Ascending aorta (tissue), 2 donors: ENCODE measurements at regions not wholly inside any gene's neighbourhood (a gene's known extent, or its start where the extent isn't known, plus 50 kb on each side); places are given as distances from the start of the nearest gene placed in this dataset.

Experiments
- DNase-seq, 2 donors: peaks; one replicate each; pipeline ENCODE4 v3.0.0-alpha.2; 2019; ENCODE audit warnings: low spot score in 2 of 2
- H3K27ac ChIP-seq, 2 donors: fragments of 200-600 bp; sonication (generic); one replicate each; pipeline ENCODE4 v1.5.1; 2016 to 2017; ENCODE audit warnings: mild to moderate bottlenecking in 1 of 2
- H3K27me3 ChIP-seq: fragments of 200-600 bp; sonication (generic); one replicate; pipeline ENCODE4 v1.5.1; 2017
- H3K36me3 ChIP-seq, 2 donors: fragments of 200-600 bp; sonication (generic); one replicate each; pipeline ENCODE4 v1.5.1; 2016
- H3K4me1 ChIP-seq, 2 donors: fragments of 200-600 bp; sonication (generic); one replicate each; pipeline ENCODE4 v1.5.1; 2016 to 2017; ENCODE audit warnings: mild to moderate bottlenecking in 1 of 2
- H3K4me3 ChIP-seq, 2 donors: fragments of 200-600 bp; sonication (generic); one replicate each; pipeline ENCODE4 v1.5.1; 2016 to 2017; ENCODE audit warnings: mild to moderate bottlenecking in 1 of 2
- H3K9me3 ChIP-seq, 2 donors: fragments of 200-600 bp; sonication (generic); one replicate each; pipeline ENCODE4 v1.5.1; 2016
- CTCF ChIP-seq, 3 experiments: fragments of 200-600 bp in 2 of 3; fragments of 450-650 bp in 1 of 3; sonication (generic) in 2 of 3; IDR thresholded peaks; one replicate each; pipeline ENCODE4 v1.5.1; 2016 to 2019; ENCODE audit warnings: antibody characterized with exemption in 3 of 3, mild to moderate bottlenecking in 1 of 3, moderate library complexity in 1 of 3
- intact Hi-C: fragments of 100-400 bp; cut with DNase I; formaldehyde crosslinking; loops from one replicate; pipeline ENCODE4 v1.15.1; 2023

GRCh38 chr2:74046441-74046840 lies 61.7 kb downstream of the TET3 start:
- intact Hi-C loops: no loop called here
- no peaks in the 10 kb centered on the region for H3K9me3 ChIP-seq
- TF ChIP-seq CTCF (IDR thresholded peaks at IDR 0.05): no peak
- H3K27ac ChIP-seq: no peak overlapping the region
- H3K27me3 ChIP-seq: no peaks in the 10 kb centered on the region
- peaks cover 0 to 4% of the 10 kb centered on the region in 2 donors for H3K36me3 ChIP-seq
- H3K4me3 ChIP-seq: no peak overlapping the region
- no peak for DNase-seq
- H3K4me1 ChIP-seq: no peaks in the 10 kb centered on the region

GRCh38 chr2:74047152-74047551 lies 62.4 kb downstream of the TET3 start:
- no peak for DNase-seq
- H3K4me3 ChIP-seq: no peak overlapping the region
- H3K4me1 ChIP-seq: no peaks in the 10 kb centered on the region
- no peak for TF ChIP-seq CTCF (IDR thresholded peaks at IDR 0.05)
- H3K27me3 ChIP-seq: no peaks in the 10 kb centered on the region
- H3K27ac ChIP-seq: no peak overlapping the region
- H3K9me3 ChIP-seq: no peaks in the 10 kb centered on the region
- intact Hi-C loops: no loop called here
- peaks cover 0 to 4% of the 10 kb centered on the region in 2 donors for H3K36me3 ChIP-seq

- no peaks in the 10 kb centered on the region for H3K27me3 ChIP-seq
- intact Hi-C loops: no loop called here
- H3K4me3 ChIP-seq: no peak overlapping the region
- no peak overlapping the region for H3K27ac ChIP-seq
- no peaks in the 10 kb centered on the region for H3K4me1 ChIP-seq
- no peak for TF ChIP-seq CTCF (IDR thresholded peaks at IDR 0.05)
- H3K36me3 ChIP-seq: peaks cover 0 to 4% of the 10 kb centered on the region in 2 donors
- no peaks in the 10 kb centered on the region for H3K9me3 ChIP-seq
- no peak for DNase-seq
These were observed 63.4 kb downstream of the TET3 start for GRCh38 chr2:74048147-74048546.

GRCh38 chr2:74048843-74049519 lies 64.3 kb downstream of the TET3 start:
- Histone ChIP-seq H3K4me3 (no peak overlapping the region), H3K27ac (no peak overlapping the region), H3K36me3 (peaks cover 0 to 4% of the 10 kb centered on the region in 2 donors), H3K27me3 (no peaks in the 10 kb centered on the region), H3K9me3 (no peaks in the 10 kb centered on the region), H3K4me1 (no peaks in the 10 kb centered on the region)
- no peak for TF ChIP-seq CTCF (IDR thresholded peaks at IDR 0.05)
- DNase-seq: no peak
- intact Hi-C loops: no loop called here

- TF ChIP-seq CTCF (IDR thresholded peaks at IDR 0.05): no peak
These were observed 65.4 kb downstream of the TET3 start for GRCh38 chr2:74050151-74050550.

GRCh38 chr2:74051504-74051903 lies 66.8 kb downstream of the TET3 start:
- no peaks in the 10 kb centered on the region for H3K27me3 ChIP-seq
- H3K27ac ChIP-seq: no peak overlapping the region
- intact Hi-C loops: no loop called here
- DNase-seq: no peak
- H3K4me1 ChIP-seq: no peaks in the 10 kb centered on the region
- no peak overlapping the region for H3K4me3 ChIP-seq
- no peak for TF ChIP-seq CTCF (IDR thresholded peaks at IDR 0.05)
- no peaks in the 10 kb centered on the region for H3K9me3 ChIP-seq
- H3K36me3 ChIP-seq: peaks cover 0 to 4% of the 10 kb centered on the region in 2 donors

More at GRCh38 chr2:74050151-74050550, 65.4 kb downstream of the TET3 start:
- intact Hi-C loops: no loop called here
- peaks cover 0 to 4% of the 10 kb centered on the region in 2 donors for H3K36me3 ChIP-seq
- H3K9me3 ChIP-seq: no peaks in the 10 kb centered on the region
- H3K4me3 ChIP-seq: no peak overlapping the region
- no peaks in the 10 kb centered on the region for H3K27me3 ChIP-seq
- no peaks in the 10 kb centered on the region for H3K4me1 ChIP-seq
- no peak for DNase-seq
- no peak overlapping the region for H3K27ac ChIP-seq
